Stomach (tissue), 4 donors: ENCODE measurements at regions not wholly inside any gene's neighbourhood (a gene's known extent, or its start where the extent isn't known, plus 50 kb on each side); places are given as distances from the start of the nearest gene placed in this dataset.

ENCODE experiments used
- CTCF ChIP-seq, 7 experiments: fragments of 450-650 bp in 4 of 7; fragments of 200-600 bp in 3 of 7; sonication (generic) in 3 of 7; IDR thresholded peaks; one replicate each; pipeline ENCODE4 v1.5.1; 2016 to 2019; ENCODE audit warnings: antibody characterized with exemption in 7 of 7, control low read depth in 2 of 7, mild to moderate bottlenecking in 1 of 7
- EP300 ChIP-seq: sonication (generic); formaldehyde crosslinking; IDR thresholded peaks from one replicate; pipeline ENCODE4 v1.6.1; 2017; ENCODE audit warnings: antibody characterized with exemption
- POLR2A ChIP-seq, 4 donors: fragments of 450-650 bp; IDR thresholded peaks; one replicate each; pipeline ENCODE4 v1.6.1; 2016; ENCODE audit warnings: antibody characterized with exemption in 4 of 4, control low read depth in 2 of 4, mild to moderate bottlenecking in 1 of 4, moderate library complexity in 1 of 4
- POLR2AphosphoS5 ChIP-seq, 3 donors: sonication (generic); formaldehyde crosslinking; IDR thresholded peaks; one replicate each; pipeline ENCODE4 v1.6.1; 2016; ENCODE audit warnings: antibody characterized with exemption in 3 of 3

GRCh38 chr18:68017385-68017784 lies 500.9 kb upstream of the DSEL start:
- TF ChIP-seq CTCF (IDR thresholded peaks at IDR 0.05) (no peak), POLR2A (IDR thresholded peaks at IDR 0.05) (no peak), POLR2AphosphoS5 (IDR thresholded peaks at IDR 0.05) (no peak), EP300 (no peak)
